Thyroid gland (tissue), 4 donors: ENCODE measurements at regions not wholly inside any gene's neighbourhood (a gene's known extent, or its start where the extent isn't known, plus 50 kb on each side); places are given as distances from the start of the nearest gene placed in this dataset.

Source experiments
- DNase-seq, 2 donors: peaks; one replicate each; pipeline ENCODE4 v3.0.0-alpha.2; 2019
- H3K27ac ChIP-seq, 3 donors: fragments of 200-600 bp; sonication (generic); 1 replicate in 2 of 3; 2 replicates in 1 of 3; pipeline ENCODE4 v1.5.1; 2016 to 2019; ENCODE audit warnings: mild to moderate bottlenecking in 1 of 3, moderate library complexity in 1 of 3
- H3K27me3 ChIP-seq: fragments of 200-600 bp; sonication (generic); one replicate; pipeline ENCODE4 v1.5.1; 2019
- H3K36me3 ChIP-seq, 2 donors: fragments of 200-600 bp; sonication (generic); one replicate each; pipeline ENCODE4 v1.5.1; 2016 to 2019
- H3K4me1 ChIP-seq, 2 donors: fragments of 200-600 bp; sonication (generic); one replicate each; pipeline ENCODE4 v1.5.1; 2017 to 2019
- H3K4me3 ChIP-seq, 3 donors: fragments of 200-600 bp; sonication (generic); replicated peaks in 1 of 3; 1 replicate in 2 of 3; 2 replicates in 1 of 3; pipeline ENCODE4 v1.5.1; 2016; ENCODE audit warnings: mild to moderate bottlenecking in 1 of 3
- H3K9me3 ChIP-seq: fragments of 200-600 bp; sonication (generic); one replicate; pipeline ENCODE4 v1.5.1; 2017
- CTCF ChIP-seq, 6 experiments: fragments of 200-600 bp in 3 of 6; fragments of 450-650 bp in 3 of 6; sonication (generic) in 3 of 6; IDR thresholded peaks; one replicate each; pipeline ENCODE4 v1.5.1; 2016 to 2019; ENCODE audit warnings: antibody characterized with exemption in 6 of 6, mild to moderate bottlenecking in 2 of 6, inconsistent platforms in 1 of 6, moderate library complexity in 1 of 6
- POLR2A ChIP-seq, 2 donors: fragments of 450-650 bp; IDR thresholded peaks; one replicate each; pipeline ENCODE4 v1.6.1; 2017; ENCODE audit warnings: antibody characterized with exemption in 2 of 2, mild to moderate bottlenecking in 2 of 2, moderate library complexity in 1 of 2
- WGBS, 2 donors: methylation state at CpG; one replicate each; pipeline ENCODE4 v1.1.5; 2017; 5-methylcytosine and 5-hydroxymethylcytosine counted together
- intact Hi-C: fragments of 100-400 bp; cut with DNase I; formaldehyde crosslinking; loops from one replicate; pipeline ENCODE4 v1.15.1; 2023

GRCh38 chr9:18338042-18338441, 135.9 kb upstream of the ADAMTSL1 start:
- no peak for TF ChIP-seq CTCF (IDR thresholded peaks at IDR 0.05)
- TF ChIP-seq POLR2A (IDR thresholded peaks at IDR 0.05): no peak
- H3K4me3 ChIP-seq: no peak overlapping the region
- no peaks in the 10 kb centered on the region for H3K4me1 ChIP-seq
- WGBS, 2 donors: 91 to 97% methylated on average over 4 of the region's 4 CpGs
- H3K27ac ChIP-seq: no peak overlapping the region
- no peaks in the 10 kb centered on the region for H3K27me3 ChIP-seq
- intact Hi-C loops: no loop called here
- H3K9me3 ChIP-seq: no peaks in the 10 kb centered on the region
- H3K36me3 ChIP-seq: no peaks in the 10 kb centered on the region
- no peak for DNase-seq

- no peak for DNase-seq
- Histone ChIP-seq H3K27ac (no peak overlapping the region), H3K27me3 (no peaks in the 10 kb centered on the region), H3K9me3 (no peaks in the 10 kb centered on the region), H3K36me3 (no peaks in the 10 kb centered on the region), H3K4me1 (peaks cover 5 to 10% of the 10 kb centered on the region in 2 donors), H3K4me3 (no peak overlapping the region)
- TF ChIP-seq POLR2A (IDR thresholded peaks at IDR 0.05): no peak
- intact Hi-C loops: no loop called here
- 93 to 94% methylated on average over 2 of the region's 2 CpGs for WGBS, 2 donors
Measured at GRCh38 chr9:18343784-18344183, 130.2 kb upstream of the ADAMTSL1 start.

- H3K36me3 ChIP-seq: no peaks in the 10 kb centered on the region
- no peak overlapping the region for H3K27ac ChIP-seq
- WGBS, 2 donors: 91 to 96% methylated on average over 3 of the region's 3 CpGs
- H3K27me3 ChIP-seq: no peaks in the 10 kb centered on the region
- no peak for DNase-seq
- H3K4me3 ChIP-seq: no peak overlapping the region
- no peaks in the 10 kb centered on the region for H3K9me3 ChIP-seq
- no peak for TF ChIP-seq POLR2A (IDR thresholded peaks at IDR 0.05)
- no peak for TF ChIP-seq CTCF (IDR thresholded peaks at IDR 0.05)
- intact Hi-C loops: no loop called here
- peaks cover 5 to 15% of the 10 kb centered on the region in 2 donors for H3K4me1 ChIP-seq
Measured at GRCh38 chr9:18346745-18347144, 127.2 kb upstream of the ADAMTSL1 start.

- Histone ChIP-seq H3K27me3 (no peaks in the 10 kb centered on the region), H3K4me1 (peaks cover 5 to 15% of the 10 kb centered on the region in 2 donors), H3K4me3 (no peak overlapping the region), H3K36me3 (no peaks in the 10 kb centered on the region), H3K27ac (peak overlapping the region in 1 of 3 donors; percentile 40), H3K9me3 (no peaks in the 10 kb centered on the region)
- intact Hi-C loops: no loop called here
- TF ChIP-seq POLR2A (IDR thresholded peaks at IDR 0.05) (no peak), CTCF (IDR thresholded peaks at IDR 0.05) (no peak)
- DNase-seq: peak; percentile 82 to 85
- 22 to 35% methylated on average over 2 of the region's 2 CpGs for WGBS, 2 donors
Measured at GRCh38 chr9:18347386-18348082, 126.4 kb upstream of the ADAMTSL1 start.

- H3K36me3 ChIP-seq: no peaks in the 10 kb centered on the region
- H3K27me3 ChIP-seq: no peaks in the 10 kb centered on the region
- TF ChIP-seq POLR2A (IDR thresholded peaks at IDR 0.05) (no peak), CTCF (IDR thresholded peaks at IDR 0.05) (no peak)
- peak overlapping the region in 1 of 3 donors; percentile 40 for H3K27ac ChIP-seq
- H3K4me3 ChIP-seq: no peak overlapping the region
- intact Hi-C loops: no loop called here
- no peaks in the 10 kb centered on the region for H3K9me3 ChIP-seq
- DNase-seq: no peak
- peaks cover 5 to 15% of the 10 kb centered on the region in 2 donors for H3K4me1 ChIP-seq
- WGBS, 2 donors: 66 to 78% methylated on average over 2 of the region's 2 CpGs
Measured at GRCh38 chr9:18348083-18348475, 125.9 kb upstream of the ADAMTSL1 start.
